NCI-H1105 (cell line): ENCODE measurements at regions not wholly inside any gene's neighbourhood (a gene's known extent, or its start where the extent isn't known, plus 50 kb on each side); places are given as distances from the start of the nearest gene placed in this dataset.
"Not testable (repeated sequence)": the region's sequence is repeated elsewhere in the genome, so short reads cannot be mapped to it uniquely, and the experiment has no call there.

Source experiments
- DNase-seq: peaks from one replicate; lab custom pipeline; 2025; lab: John Stamatoyannopoulos, UW

- no peak for DNase-seq
Measured at GRCh38 chr6:165008971-165009370, 300.4 kb downstream of the C6orf118 start.

- DNase-seq = no peak
Measured at GRCh38 chr6:165002866-165003265, 306.5 kb downstream of the C6orf118 start.

GRCh38 chr6:165002358-165002757, 307.0 kb downstream of the C6orf118 start:
- no peak for DNase-seq

- DNase-seq = no peak
Measured at GRCh38 chr6:165001502-165002157, 307.8 kb downstream of the C6orf118 start.

GRCh38 chr6:164998297-164998696, 311.1 kb downstream of the C6orf118 start:
- DNase-seq = no peak

- DNase-seq = no peak
Measured at GRCh38 chr6:164996838-164997237, 312.6 kb downstream of the C6orf118 start.

- DNase-seq = no peak
Measured at GRCh38 chr6:164991573-164991972, 317.8 kb downstream of the C6orf118 start.

- no peak for DNase-seq
Measured at GRCh38 chr6:164990901-164991300, 318.5 kb downstream of the C6orf118 start.

GRCh38 chr6:164982389-164982788, 327.0 kb downstream of the C6orf118 start:
- DNase-seq = no peak

GRCh38 chr6:164967102-164967501, 342.3 kb downstream of the C6orf118 start:
- DNase-seq = no peak

GRCh38 chr6:164962805-164963204, 346.6 kb downstream of the C6orf118 start:
- DNase-seq = no peak

- DNase-seq = no peak
Measured at GRCh38 chr6:164947164-164947563, 362.2 kb downstream of the C6orf118 start.

- DNase-seq = no peak
Measured at GRCh38 chr6:164942271-164942670, 367.1 kb downstream of the C6orf118 start.

GRCh38 chr6:164933238-164933794, 376.1 kb downstream of the C6orf118 start:
- DNase-seq = not testable (repeated sequence)

- DNase-seq = no peak
Measured at GRCh38 chr6:164929408-164929977, 379.9 kb downstream of the C6orf118 start.

- no peak for DNase-seq
Measured at GRCh38 chr6:164928728-164929407, 380.5 kb downstream of the C6orf118 start.

- DNase-seq = peak; percentile 45
Measured at GRCh38 chr6:164928057-164928727, 381.2 kb downstream of the C6orf118 start.

- peak; percentile 90 for DNase-seq
Measured at GRCh38 chr6:164927288-164928056, 381.9 kb downstream of the C6orf118 start.

- DNase-seq = no peak
Measured at GRCh38 chr6:164926686-164927085, 382.7 kb downstream of the C6orf118 start.

GRCh38 chr6:164925681-164926530, 383.5 kb downstream of the C6orf118 start:
- no peak for DNase-seq

GRCh38 chr6:164924674-164925073, 384.7 kb downstream of the C6orf118 start:
- no peak for DNase-seq
